Breast epithelium (tissue), 4 donors: ENCODE measurements at regions not wholly inside any gene's neighbourhood (a gene's known extent, or its start where the extent isn't known, plus 50 kb on each side); places are given as distances from the start of the nearest gene placed in this dataset.
"Not testable (repeated sequence)": the region's sequence is repeated elsewhere in the genome, so short reads cannot be mapped to it uniquely, and the experiment has no call there.

Experiments used
- DNase-seq, 2 donors: peaks; one replicate each; pipeline ENCODE4 v3.0.0-alpha.2; 2019; ENCODE audit warnings: low spot score in 2 of 2
- H3K27ac ChIP-seq, 2 donors: fragments of 200-600 bp; sonication (generic) in 1 of 2; one replicate each; pipeline ENCODE4 v1.5.1; 2016 to 2019; ENCODE audit warnings: mild to moderate bottlenecking in 1 of 2
- H3K27me3 ChIP-seq, 2 donors: fragments of 200-600 bp; sonication (generic) in 1 of 2; one replicate each; pipeline versions ENCODE4 v1.5.1 to v1.6.0; 2017 to 2019; ENCODE audit warnings: control low read depth in 1 of 2, mild to moderate bottlenecking in 1 of 2
- H3K36me3 ChIP-seq: fragments of 200-600 bp; one replicate; pipeline ENCODE4 v1.5.1; 2019
- H3K4me1 ChIP-seq, 2 donors: fragments of 200-600 bp; sonication (generic); one replicate each; pipeline ENCODE4 v1.5.1; 2016 to 2019; ENCODE audit warnings: control low read depth in 1 of 2
- H3K4me3 ChIP-seq, 3 donors: fragments of 200-600 bp; sonication (generic); 1 replicate in 2 of 3; 2 replicates in 1 of 3; pipeline ENCODE4 v1.5.1; 2016 to 2019; ENCODE audit warnings: mild to moderate bottlenecking in 3 of 3, moderate library complexity in 2 of 3
- H3K9me3 ChIP-seq, 2 donors: fragments of 200-600 bp; sonication (generic) in 1 of 2; one replicate each; pipeline ENCODE4 v1.5.1; 2016 to 2019; ENCODE audit warnings: control low read depth in 1 of 2
- CTCF ChIP-seq, 3 donors: fragments of 450-650 bp; IDR thresholded peaks; one replicate each; pipeline ENCODE4 v1.5.1; 2016 to 2017; ENCODE audit warnings: antibody characterized with exemption in 3 of 3, mild to moderate bottlenecking in 3 of 3, moderate library complexity in 3 of 3
- POLR2A ChIP-seq: fragments of 450-650 bp; IDR thresholded peaks from one replicate; pipeline ENCODE4 v1.6.1; 2016; ENCODE audit warnings: antibody characterized with exemption, mild to moderate bottlenecking, moderate library complexity
- POLR2AphosphoS5 ChIP-seq, 3 donors: sonication (generic); formaldehyde crosslinking; IDR thresholded peaks; one replicate each; pipeline ENCODE4 v1.6.1; 2017; ENCODE audit warnings: antibody characterized with exemption in 3 of 3
- intact Hi-C: fragments of 100-400 bp; cut with DNase I; formaldehyde crosslinking; loops from one replicate; pipeline ENCODE4 v1.15.1; 2023; ENCODE audit warnings: low total_unique reads

GRCh38 chr6:121694801-121695251 is 259.4 kb downstream of the GJA1 start:
- no peaks in the 10 kb centered on the region for H3K4me1 ChIP-seq
- H3K27ac ChIP-seq = no peak overlapping the region
- no peak for DNase-seq

GRCh38 chr6:121695329-121695728 is 259.9 kb downstream of the GJA1 start:
- H3K36me3 ChIP-seq = no peaks in the 10 kb centered on the region
- DNase-seq = no peak
- TF ChIP-seq POLR2AphosphoS5 (IDR thresholded peaks at IDR 0.05) = no peak
- no peak for TF ChIP-seq CTCF (IDR thresholded peaks at IDR 0.05)
- no peak for TF ChIP-seq POLR2A
- no peaks in the 10 kb centered on the region for H3K27me3 ChIP-seq
- no peak overlapping the region for H3K27ac ChIP-seq
- H3K4me3 ChIP-seq = no peak overlapping the region
- no peaks in the 10 kb centered on the region for H3K9me3 ChIP-seq
- intact Hi-C loops = no loop called here
- no peaks in the 10 kb centered on the region for H3K4me1 ChIP-seq

More at GRCh38 chr6:121694801-121695251, 259.4 kb downstream of the GJA1 start:
- intact Hi-C loops = no loop called here
- no peak for TF ChIP-seq POLR2AphosphoS5 (IDR thresholded peaks at IDR 0.05)
- no peak for TF ChIP-seq CTCF (IDR thresholded peaks at IDR 0.05)
- no peak for TF ChIP-seq POLR2A
- no peaks in the 10 kb centered on the region for H3K36me3 ChIP-seq
- no peak overlapping the region for H3K4me3 ChIP-seq
- no peaks in the 10 kb centered on the region for H3K9me3 ChIP-seq
- no peaks in the 10 kb centered on the region for H3K27me3 ChIP-seq

- Histone ChIP-seq H3K9me3 (peaks cover 0 to under 1% of the 10 kb centered on the region in 2 donors), H3K4me1 (no peaks in the 10 kb centered on the region), H3K27ac (no peak overlapping the region), H3K4me3 (no peak overlapping the region), H3K27me3 (no peaks in the 10 kb centered on the region), H3K36me3 (no peaks in the 10 kb centered on the region)
- DNase-seq = no peak
- intact Hi-C loops = no loop called here
- TF ChIP-seq POLR2A (no peak), POLR2AphosphoS5 (IDR thresholded peaks at IDR 0.05) (no peak), CTCF (IDR thresholded peaks at IDR 0.05) (no peak)
Observed at GRCh38 chr6:121697921-121698320, 262.5 kb downstream of the GJA1 start.

GRCh38 chr6:121698617-121699016 is 263.2 kb downstream of the GJA1 start:
- H3K27ac ChIP-seq = no peak overlapping the region
- intact Hi-C loops = no loop called here

GRCh38 chr6:121703129-121703528 is 267.7 kb downstream of the GJA1 start:
- not testable (repeated sequence) for H3K4me1 ChIP-seq

More at GRCh38 chr6:121698617-121699016, 263.2 kb downstream of the GJA1 start:
- Histone ChIP-seq H3K27me3 (no peaks in the 10 kb centered on the region), H3K9me3 (peaks cover 0 to 3% of the 10 kb centered on the region in 2 donors), H3K4me3 (no peak overlapping the region), H3K36me3 (no peaks in the 10 kb centered on the region), H3K4me1 (no peaks in the 10 kb centered on the region)
- TF ChIP-seq CTCF (IDR thresholded peaks at IDR 0.05) (no peak), POLR2A (no peak), POLR2AphosphoS5 (IDR thresholded peaks at IDR 0.05) (no peak)
- DNase-seq = no peak

GRCh38 chr6:121711472-121711871 is 276.0 kb downstream of the GJA1 start:
- Histone ChIP-seq H3K36me3 (no peaks in the 10 kb centered on the region), H3K27ac (no peak overlapping the region), H3K4me1 (no peaks in the 10 kb centered on the region), H3K27me3 (no peaks in the 10 kb centered on the region), H3K4me3 (no peak overlapping the region), H3K9me3 (peaks cover 4 to 5% of the 10 kb centered on the region in 2 donors)
- TF ChIP-seq POLR2AphosphoS5 (IDR thresholded peaks at IDR 0.05) (no peak), CTCF (IDR thresholded peaks at IDR 0.05) (no peak), POLR2A (no peak)
- intact Hi-C loops = no loop called here
- no peak for DNase-seq

More at GRCh38 chr6:121703129-121703528, 267.7 kb downstream of the GJA1 start:
- H3K27me3 ChIP-seq, DNase-seq, H3K4me3 ChIP-seq, H3K36me3 ChIP-seq, H3K9me3 ChIP-seq, intact Hi-C loops, H3K27ac ChIP-seq: not testable (repeated sequence)
